ENCODE measurements at regions not wholly inside any gene's neighbourhood (a gene's known extent, or its start where the extent isn't known, plus 50 kb on each side); places are given as distances from the start of the nearest gene placed in this dataset.

GRCh38 chr2:107337209-107337898 lies 451.4 kb upstream of the ST6GAL2 start:
- TF ChIP-seq CTCF (IDR thresholded peaks at IDR 0.05; ENCODE audit: borderline replicate concordance, extremely low read depth, low read length, poor library complexity, severe bottlenecking): no peak
- no peak for TF ChIP-seq EZH2 (IDR thresholded peaks at IDR 0.05; ENCODE audit: borderline replicate concordance, low read depth, low read length, severe bottlenecking)
